Psoas muscle (tissue), 7 donors: ENCODE measurements at regions not wholly inside any gene's neighbourhood (a gene's known extent, or its start where the extent isn't known, plus 50 kb on each side); places are given as distances from the start of the nearest gene placed in this dataset.

ENCODE experiments used
- ATAC-seq, 4 donors: fragments of 200-7000 bp; cut with Tn5 transposase; one replicate each; pipeline ENCODE4 v1.9.1; 2020; ENCODE audit warnings: moderate library complexity in 3 of 4, mild to moderate bottlenecking in 2 of 4
- DNase-seq, 2 donors: peaks; one replicate each; pipeline ENCODE4 v3.0.0-alpha.2; 2020
- H3K27ac ChIP-seq: fragments of 200-600 bp; one replicate; pipeline ENCODE4 v1.8.0; 2022
- H3K27me3 ChIP-seq, 3 donors: fragments of 200-600 bp in 1 of 3; one replicate each; pipeline versions ENCODE4 v1.6.1 to v1.8.0; 2013 to 2022; ENCODE audit warnings: low read length in 2 of 3, mild to moderate bottlenecking in 2 of 3, moderate library complexity in 1 of 3; ENCODE audit not compliant: insufficient read depth in 3 of 3
- H3K36me3 ChIP-seq, 2 donors: fragments of 200-600 bp in 1 of 2; one replicate each; pipeline versions ENCODE4 v1.6.1 to v1.8.0; 2013 to 2022; ENCODE audit warnings: low read depth in 1 of 2, mild to moderate bottlenecking in 1 of 2, moderate library complexity in 1 of 2; ENCODE audit not compliant: insufficient read depth in 1 of 2
- H3K4me1 ChIP-seq: fragments of 200-600 bp; one replicate; pipeline ENCODE4 v1.8.0; 2022
- H3K4me3 ChIP-seq: fragments of 200-600 bp; one replicate; pipeline ENCODE4 v1.8.0; 2022; ENCODE audit warnings: mild to moderate bottlenecking
- H3K9me3 ChIP-seq: fragments of 200-600 bp; one replicate; pipeline ENCODE4 v1.8.0; 2022
- CTCF ChIP-seq: fragments of 200-600 bp; IDR thresholded peaks from one replicate; pipeline ENCODE4 v1.8.0; 2022; ENCODE audit warnings: antibody characterized with exemption
- WGBS, 3 donors: extraction: QIAGEN DNeasy Blood & Tissue Kit; methylation state at CpG; one replicate each; pipeline versions ENCODE4 v1.1.6 to v1.1.7; 2013; 5-methylcytosine and 5-hydroxymethylcytosine counted together
- intact Hi-C, 2 donors: fragments of 100-400 bp; cut with DNase I; formaldehyde crosslinking; loops; one replicate each; pipeline versions ENCODE4 v1.11.0 to v1.14.2; 2022
- donor health status: healthy with polysubstance abuse.
- donor health status: DM: no; HTN: no; CAD: no; lungs with moderate emphysema.
- donor health status: Bipolar disorder and iron deficiency.
- donor health status: healthy.
- donor health status: DM: yes; HTN: yes; CAD: no.
- donor health status: DM: no; HTN: no; CAD: no.
- donor health status: DM: yes; HTN: yes; CAD: no.

GRCh38 chr4:138706201-138706600 lies 309.4 kb upstream of the NOCT start:
- intact Hi-C loops = no loop called here
- 79 to 88% (median 79%) methylated on average over 2 of the region's 2 CpGs for WGBS, 3 donors
- Histone ChIP-seq H3K36me3 (no peaks in the 10 kb centered on the region), H3K27me3 (no peaks in the 10 kb centered on the region), H3K27ac (no peak overlapping the region), H3K4me3 (no peak overlapping the region), H3K9me3 (no peaks in the 10 kb centered on the region), H3K4me1 (no peaks in the 10 kb centered on the region)
- TF ChIP-seq CTCF = no peak
- ATAC-seq (no peak), DNase-seq (no peak)

GRCh38 chr4:138702190-138702824 lies 313.3 kb upstream of the NOCT start:
- no peak for TF ChIP-seq CTCF
- WGBS, 3 donors = 21 to 40% (median 29%) methylated on average over 3 of the region's 3 CpGs
- H3K9me3 ChIP-seq = no peaks in the 10 kb centered on the region
- H3K36me3 ChIP-seq = no peaks in the 10 kb centered on the region
- H3K27ac ChIP-seq = no peak overlapping the region
- no peaks in the 10 kb centered on the region for H3K4me1 ChIP-seq
- H3K4me3 ChIP-seq = no peak overlapping the region
- intact Hi-C loops = no loop called here
- DNase-seq (no peak), ATAC-seq (no peak)
- H3K27me3 ChIP-seq = no peaks in the 10 kb centered on the region

- no peaks in the 10 kb centered on the region for H3K9me3 ChIP-seq
- no peak overlapping the region for H3K27ac ChIP-seq
- no peaks in the 10 kb centered on the region for H3K4me1 ChIP-seq
- intact Hi-C loops = no loop called here
- no peaks in the 10 kb centered on the region for H3K36me3 ChIP-seq
- DNase-seq (no peak), ATAC-seq (no peak)
- peaks cover 0 to 6% (median 0%) of the 10 kb centered on the region in 3 donors for H3K27me3 ChIP-seq
- WGBS, 3 donors = 87 to 95% (median 95%) methylated on average over 3 of the region's 3 CpGs
- H3K4me3 ChIP-seq = no peak overlapping the region
- TF ChIP-seq CTCF = no peak
Measured at GRCh38 chr4:138698641-138699040, 316.9 kb upstream of the NOCT start.

GRCh38 chr4:138697851-138698250 lies 317.7 kb upstream of the NOCT start:
- H3K9me3 ChIP-seq = no peaks in the 10 kb centered on the region
- intact Hi-C loops = no loop called here
- ATAC-seq (no peak), DNase-seq (no peak)
- 96% methylated on average over 1 of the region's 1 CpG for WGBS, 3 donors
- no peak overlapping the region for H3K27ac ChIP-seq
- H3K4me1 ChIP-seq = no peaks in the 10 kb centered on the region
- TF ChIP-seq CTCF = no peak
- no peak overlapping the region for H3K4me3 ChIP-seq
- peaks cover 0 to 6% (median 0%) of the 10 kb centered on the region in 3 donors for H3K27me3 ChIP-seq
- no peaks in the 10 kb centered on the region for H3K36me3 ChIP-seq

- DNase-seq (no peak), ATAC-seq (no peak)
- 73 to 77% (median 75%) methylated on average over 8 of the region's 8 CpGs for WGBS, 3 donors
- H3K27me3 ChIP-seq = peaks cover 0 to 6% (median 0%) of the 10 kb centered on the region in 3 donors
- no peaks in the 10 kb centered on the region for H3K9me3 ChIP-seq
- H3K4me3 ChIP-seq = no peak overlapping the region
- no peaks in the 10 kb centered on the region for H3K36me3 ChIP-seq
- no peak for TF ChIP-seq CTCF
- H3K27ac ChIP-seq = no peak overlapping the region
- intact Hi-C loops = no loop called here
- H3K4me1 ChIP-seq = no peaks in the 10 kb centered on the region
Measured at GRCh38 chr4:138696771-138697170, 318.8 kb upstream of the NOCT start.
